A673 (cell line): ENCODE measurements at regions not wholly inside any gene's neighbourhood (a gene's known extent, or its start where the extent isn't known, plus 50 kb on each side); places are given as distances from the start of the nearest gene placed in this dataset.

ENCODE experiments used
- BruUV-seq: library from RNA; stranded (reverse); fragments of 400-500 nt; replicated peaks from 2 replicates; lab custom pipeline; 2021; lab: Mats Ljungman, UMichigan
- CTCF ChIA-PET: fragments of 300-600 bp; sonication (Branson Sonifier 250); formaldehyde crosslinking; loops from one replicate; lab custom pipeline; 2022; ENCODE audit warnings: antibody characterized with exemption; lab: Charles Lee
- POLR2A ChIA-PET: fragments of 300-600 bp; sonication (Branson Sonifier 250); formaldehyde crosslinking; loops from one replicate; lab custom pipeline; 2022; ENCODE audit warnings: antibody characterized with exemption; ENCODE audit not compliant: low non-redundant PET; lab: Charles Lee
- DNase-seq: peaks from one replicate; pipeline ENCODE4 v3.0.0-alpha.2; 2015; ENCODE audit warnings: low spot score
- H3K27ac ChIP-seq: fragments of 200-600 bp; sonication (generic); 2 replicates; pipeline ENCODE4 v1.5.1; 2016; ENCODE audit warnings: mixed run types, low read depth, mild to moderate bottlenecking, mixed read lengths, antibody characterized with exemption, low read length; ENCODE audit not compliant: poor library complexity, severe bottlenecking
- H3K27me3 ChIP-seq: fragments of 200-600 bp; sonication (generic); replicated peaks from 2 replicates; pipeline ENCODE4 v1.6.1; 2017; ENCODE audit warnings: mixed run types, low read depth, mild to moderate bottlenecking, mixed read lengths, antibody characterized with exemption, low read length; ENCODE audit not compliant: insufficient read depth, poor library complexity
- H3K36me3 ChIP-seq: fragments of 200-600 bp; sonication (generic); 2 replicates; pipeline ENCODE4 v1.6.1; 2016; ENCODE audit warnings: mixed run types, mild to moderate bottlenecking, mixed read lengths, antibody characterized with exemption, low read length; ENCODE audit not compliant: insufficient read depth, poor library complexity, severe bottlenecking
- H3K4me1 ChIP-seq: fragments of 200-600 bp; sonication (generic); 2 replicates; pipeline ENCODE4 v1.6.1; 2017; ENCODE audit warnings: mixed run types, mild to moderate bottlenecking, mixed read lengths, antibody characterized with exemption, low read length; ENCODE audit not compliant: insufficient read depth, poor library complexity, severe bottlenecking
- H3K4me3 ChIP-seq: fragments of 200-600 bp; sonication (generic); 2 replicates; pipeline ENCODE4 v1.5.1; 2016; ENCODE audit warnings: low read depth, mixed run types, mild to moderate bottlenecking, mixed read lengths, low read length; ENCODE audit not compliant: poor library complexity, severe bottlenecking
- H3K9me3 ChIP-seq: fragments of 200-600 bp; sonication (generic); 2 replicates; pipeline ENCODE4 v1.6.1; 2016; ENCODE audit warnings: mixed run types, low read depth, mild to moderate bottlenecking, mixed read lengths, antibody characterized with exemption, low read length; ENCODE audit not compliant: poor library complexity, severe bottlenecking
- EZH2 ChIP-seq: fragments of 200-600 bp; sonication (generic); IDR thresholded peaks from 2 replicates; pipeline ENCODE4 v1.6.1; 2017; ENCODE audit warnings: borderline replicate concordance, low read depth, mild to moderate bottlenecking, mixed read lengths, antibody characterized with exemption, low read length; ENCODE audit not compliant: poor library complexity, severe bottlenecking
- intact Hi-C: fragments of 100-400 bp; cut with micrococcal nuclease; formaldehyde crosslinking; loops from one replicate; pipeline ENCODE4 v1.10.0; 2022; ENCODE audit not compliant: unreplicated experiment
- TF ChIP-seq, protein P1 (sequence below): fragments of 300-800, 200-600 bp; sonication (generic); conservative IDR thresholded peaks from 2 replicates; pipeline ENCODE4 v1.5.1; 2017; ENCODE audit warnings: low read depth, mild to moderate bottlenecking, antibody characterized with exemption, low read length, moderate library complexity, mixed read lengths

DNA sequence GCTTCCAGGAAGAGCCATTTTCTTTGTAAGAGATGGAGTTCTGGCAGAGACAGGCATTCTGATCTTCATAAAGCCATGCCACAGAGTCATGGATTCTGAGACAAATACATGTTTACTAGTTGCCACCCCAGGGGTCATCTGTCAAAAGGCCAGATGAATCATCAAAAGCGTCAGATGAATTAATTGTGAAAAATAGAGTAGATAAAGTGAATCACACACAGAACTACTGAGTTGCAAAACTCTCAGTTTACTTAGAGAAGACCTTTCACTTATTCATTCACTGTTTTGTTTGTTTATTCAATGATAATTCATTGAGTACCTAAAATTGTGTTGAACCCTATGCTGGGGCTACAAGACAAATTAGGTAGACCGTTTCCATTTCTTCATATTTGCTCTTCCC lies 157.7 kb upstream of the SERPINE2 start:
- H3K27ac ChIP-seq = no peak overlapping the region
- H3K4me3 ChIP-seq = no peak overlapping the region
- TF ChIP-seq, protein P1, sequence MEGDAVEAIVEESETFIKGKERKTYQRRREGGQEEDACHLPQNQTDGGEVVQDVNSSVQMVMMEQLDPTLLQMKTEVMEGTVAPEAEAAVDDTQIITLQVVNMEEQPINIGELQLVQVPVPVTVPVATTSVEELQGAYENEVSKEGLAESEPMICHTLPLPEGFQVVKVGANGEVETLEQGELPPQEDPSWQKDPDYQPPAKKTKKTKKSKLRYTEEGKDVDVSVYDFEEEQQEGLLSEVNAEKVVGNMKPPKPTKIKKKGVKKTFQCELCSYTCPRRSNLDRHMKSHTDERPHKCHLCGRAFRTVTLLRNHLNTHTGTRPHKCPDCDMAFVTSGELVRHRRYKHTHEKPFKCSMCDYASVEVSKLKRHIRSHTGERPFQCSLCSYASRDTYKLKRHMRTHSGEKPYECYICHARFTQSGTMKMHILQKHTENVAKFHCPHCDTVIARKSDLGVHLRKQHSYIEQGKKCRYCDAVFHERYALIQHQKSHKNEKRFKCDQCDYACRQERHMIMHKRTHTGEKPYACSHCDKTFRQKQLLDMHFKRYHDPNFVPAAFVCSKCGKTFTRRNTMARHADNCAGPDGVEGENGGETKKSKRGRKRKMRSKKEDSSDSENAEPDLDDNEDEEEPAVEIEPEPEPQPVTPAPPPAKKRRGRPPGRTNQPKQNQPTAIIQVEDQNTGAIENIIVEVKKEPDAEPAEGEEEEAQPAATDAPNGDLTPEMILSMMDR = no peak
- TF ChIP-seq EZH2 = no peak
- no peaks in the 10 kb centered on the region for H3K9me3 ChIP-seq
- ChIA-PET POLR2A (no interaction called here), CTCF (no interaction called here)
- no peaks in the 10 kb centered on the region for H3K27me3 ChIP-seq
- intact Hi-C loops = no loop called here
- no peaks in the 10 kb centered on the region for H3K36me3 ChIP-seq
- BruUV-seq = no TSS peak
- H3K4me1 ChIP-seq = no peaks in the 10 kb centered on the region
- DNase-seq = no peak

GRCh38 chr2:224195925-224196571 lies 157.0 kb upstream of the SERPINE2 start:
- Histone ChIP-seq H3K36me3 (no peaks in the 10 kb centered on the region), H3K4me3 (no peak overlapping the region), H3K27ac (no peak overlapping the region), H3K9me3 (no peaks in the 10 kb centered on the region), H3K4me1 (no peaks in the 10 kb centered on the region), H3K27me3 (no peaks in the 10 kb centered on the region)
- CTCF ChIA-PET = no interaction called here
- no peak for DNase-seq
- no peak for TF ChIP-seq EZH2
- TF ChIP-seq, protein P1 = no peak
- intact Hi-C loops = no loop called here
- POLR2A ChIA-PET = no interaction called here
- no TSS peak for BruUV-seq

- H3K9me3 ChIP-seq = no peaks in the 10 kb centered on the region
- no peak overlapping the region for H3K27ac ChIP-seq
- POLR2A ChIA-PET = no interaction called here
- CTCF ChIA-PET = no interaction called here
- TF ChIP-seq, protein P1 = no peak
- no peak for TF ChIP-seq EZH2
- BruUV-seq = no TSS peak
- no peak for DNase-seq
- H3K27me3 ChIP-seq = no peaks in the 10 kb centered on the region
- no peak overlapping the region for H3K4me3 ChIP-seq
- no peaks in the 10 kb centered on the region for H3K36me3 ChIP-seq
- intact Hi-C loops = no loop called here
- no peaks in the 10 kb centered on the region for H3K4me1 ChIP-seq
Measured at GRCh38 chr2:224194161-224194560, 155.1 kb upstream of the SERPINE2 start.
